Epithelial cell of esophagus (primary cell): ENCODE measurements at regions not wholly inside any gene's neighbourhood (a gene's known extent, or its start where the extent isn't known, plus 50 kb on each side); places are given as distances from the start of the nearest gene placed in this dataset.
"Not testable (repeated sequence)": the region's sequence is repeated elsewhere in the genome, so short reads cannot be mapped to it uniquely, and the experiment has no call there.

Experiments
- DNase-seq: peaks from one replicate; pipeline ENCODE4 v3.0.0; 2010; ENCODE audit warnings: low read depth
- H3K4me3 ChIP-seq: 2 replicates; pipeline ENCODE4 v1.5.1; 2011; ENCODE audit warnings: mild to moderate bottlenecking, low read length, control low read depth
- TF ChIP-seq, protein P1 (sequence below): IDR thresholded peaks from 2 replicates; pipeline ENCODE4 v1.5.1; 2011; ENCODE audit warnings: low read depth, mild to moderate bottlenecking, low read length, control low read depth, inconsistent platforms; ENCODE audit not compliant: insufficient read depth; ENCODE audit errors: missing control alignments

GRCh38 chr1:80310703-80311245 lies 1304.2 kb upstream of the ADGRL4 start:
- H3K4me3 ChIP-seq, result no peak overlapping the region
- TF ChIP-seq, protein P1, sequence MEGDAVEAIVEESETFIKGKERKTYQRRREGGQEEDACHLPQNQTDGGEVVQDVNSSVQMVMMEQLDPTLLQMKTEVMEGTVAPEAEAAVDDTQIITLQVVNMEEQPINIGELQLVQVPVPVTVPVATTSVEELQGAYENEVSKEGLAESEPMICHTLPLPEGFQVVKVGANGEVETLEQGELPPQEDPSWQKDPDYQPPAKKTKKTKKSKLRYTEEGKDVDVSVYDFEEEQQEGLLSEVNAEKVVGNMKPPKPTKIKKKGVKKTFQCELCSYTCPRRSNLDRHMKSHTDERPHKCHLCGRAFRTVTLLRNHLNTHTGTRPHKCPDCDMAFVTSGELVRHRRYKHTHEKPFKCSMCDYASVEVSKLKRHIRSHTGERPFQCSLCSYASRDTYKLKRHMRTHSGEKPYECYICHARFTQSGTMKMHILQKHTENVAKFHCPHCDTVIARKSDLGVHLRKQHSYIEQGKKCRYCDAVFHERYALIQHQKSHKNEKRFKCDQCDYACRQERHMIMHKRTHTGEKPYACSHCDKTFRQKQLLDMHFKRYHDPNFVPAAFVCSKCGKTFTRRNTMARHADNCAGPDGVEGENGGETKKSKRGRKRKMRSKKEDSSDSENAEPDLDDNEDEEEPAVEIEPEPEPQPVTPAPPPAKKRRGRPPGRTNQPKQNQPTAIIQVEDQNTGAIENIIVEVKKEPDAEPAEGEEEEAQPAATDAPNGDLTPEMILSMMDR, result no peak
- no peak for DNase-seq

- TF ChIP-seq, protein P1, result no peak
- DNase-seq, result no peak
- H3K4me3 ChIP-seq, result no peak overlapping the region
Measured at GRCh38 chr1:80305466-80305865, 1298.9 kb upstream of the ADGRL4 start.

DNA sequence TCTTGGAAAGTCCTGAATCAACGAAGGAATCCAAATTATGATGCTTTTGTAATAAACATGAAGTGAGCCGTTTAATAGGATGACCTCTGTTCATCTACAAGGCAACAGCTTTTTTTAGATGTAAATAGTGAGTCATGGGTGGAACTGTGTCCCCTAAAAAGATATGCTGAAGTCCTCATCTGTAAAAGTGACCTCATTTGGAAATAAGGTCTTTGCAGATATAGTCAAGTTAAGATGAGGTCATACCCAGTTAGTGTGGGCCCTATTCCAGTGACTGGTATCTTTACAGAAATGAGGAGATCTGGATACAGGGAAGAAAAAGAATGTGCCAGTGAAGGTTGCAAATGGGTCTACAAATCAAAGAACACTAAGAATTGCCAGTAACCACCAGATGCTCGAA lies 1287.3 kb upstream of the ADGRL4 start:
- TF ChIP-seq, protein P1, result no peak
- DNase-seq, result no peak
- no peak overlapping the region for H3K4me3 ChIP-seq

- not testable (repeated sequence) for H3K4me3 ChIP-seq, DNase-seq
Measured at GRCh38 chr1:80288750-80289149, 1282.2 kb upstream of the ADGRL4 start.

GRCh38 chr1:80282536-80282935 lies 1276.0 kb upstream of the ADGRL4 start:
- no peak overlapping the region for H3K4me3 ChIP-seq
- no peak for DNase-seq
- TF ChIP-seq, protein P1, result no peak

DNA sequence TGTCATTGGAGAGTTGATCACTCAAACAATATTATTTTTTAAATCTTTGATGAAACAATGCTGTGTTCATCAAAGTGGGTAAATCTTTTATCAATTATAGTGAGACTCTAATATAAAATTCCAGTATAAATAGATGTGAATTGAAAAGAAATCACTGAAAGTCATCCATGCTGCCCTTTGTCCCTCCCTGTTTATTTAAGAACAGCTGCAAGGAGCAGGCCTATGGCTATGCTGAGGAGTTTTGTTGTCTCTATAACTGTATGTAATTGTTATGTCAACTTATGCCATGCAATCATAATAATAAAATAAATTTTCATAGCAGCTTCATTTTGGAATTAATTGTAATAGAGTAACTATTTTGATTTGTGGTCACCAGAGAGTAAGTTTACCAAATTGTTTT lies 1272.4 kb upstream of the ADGRL4 start:
- TF ChIP-seq, protein P1, result no peak
- no peak for DNase-seq
- no peak overlapping the region for H3K4me3 ChIP-seq

DNA sequence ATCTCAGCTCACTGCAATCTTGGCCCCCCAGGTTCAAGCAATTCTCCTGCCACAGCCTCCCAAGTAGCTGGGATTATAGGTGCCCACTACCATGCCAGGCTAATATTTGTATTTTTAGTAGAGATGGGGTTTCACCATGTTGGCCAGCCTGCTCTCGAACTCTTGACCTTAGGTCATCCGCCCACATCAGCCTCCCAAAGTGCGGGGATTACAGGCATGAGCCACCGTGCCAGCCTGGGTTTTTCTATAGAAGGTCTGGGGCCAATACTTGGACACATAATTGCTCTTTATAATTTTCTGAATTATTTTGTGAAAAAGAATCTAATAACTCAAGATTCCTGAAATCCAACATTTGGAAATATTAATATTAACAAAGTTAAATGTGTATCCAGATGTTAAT lies 1267.7 kb upstream of the ADGRL4 start:
- no peak for DNase-seq
- TF ChIP-seq, protein P1, result no peak
- H3K4me3 ChIP-seq, result no peak overlapping the region
